ENCODE measurements at regions not wholly inside any gene's neighbourhood (a gene's known extent, or its start where the extent isn't known, plus 50 kb on each side); places are given as distances from the start of the nearest gene placed in this dataset.

GRCh38 chr13:62019858-62020257, 604.2 kb upstream of the PCDH20 start:
- ATAC-seq (ENCODE audit: poor library complexity): no peak
- no peak overlapping the region for H3K27ac Mint-ChIP-seq
- no peaks in the 10 kb centered on the region for H3K4me1 Mint-ChIP-seq (ENCODE audit: low read depth)
- no peak overlapping the region for H3K27ac ChIP-seq (ENCODE audit: low read depth in 1 of 2, low read length in 2 of 2)
- no peaks in the 10 kb centered on the region for H3K27me3 ChIP-seq (ENCODE audit: control insufficient read depth in 1 of 2, insufficient read depth in 2 of 2, low read length in 2 of 2)
- no peaks in the 10 kb centered on the region for H3K4me1 ChIP-seq (ENCODE audit: insufficient read depth, low read length)
- no peaks in the 10 kb centered on the region for H3K36me3 Mint-ChIP-seq (ENCODE audit: low read depth)
- no peak overlapping the region for H3K4me3 ChIP-seq (ENCODE audit: low read length)
- intact Hi-C loops (cut with DNase I, micrococcal nuclease): no loop called here
- H3K27me3 Mint-ChIP-seq: no peaks in the 10 kb centered on the region
- no peak overlapping the region for H3K4me3 Mint-ChIP-seq
- no peaks in the 10 kb centered on the region for H3K9me3 Mint-ChIP-seq
- H3K36me3 ChIP-seq (ENCODE audit: insufficient read depth, low read length): no peaks in the 10 kb centered on the region
- DNase-seq: no peak
- no peak for TF ChIP-seq CTCF (IDR thresholded peaks at IDR 0.05)
- POLR2A ChIA-PET: no interaction called here
- H3K9me3 ChIP-seq (ENCODE audit: control insufficient read depth in 1 of 2, insufficient read depth in 1 of 2, low read length in 2 of 2): no peaks in the 10 kb centered on the region
- CTCF ChIA-PET: no interaction called here

- no peak overlapping the region for H3K27ac ChIP-seq (ENCODE audit: low read depth in 1 of 2, low read length in 2 of 2)
- Mint-ChIP-seq H3K9me3 (peaks cover 2% of the 10 kb centered on the region), H3K4me1 (ENCODE audit: low read depth) (no peaks in the 10 kb centered on the region), H3K36me3 (ENCODE audit: low read depth) (no peaks in the 10 kb centered on the region), H3K27me3 (no peaks in the 10 kb centered on the region), H3K27ac (no peak overlapping the region), H3K4me3 (no peak overlapping the region)
- H3K4me1 ChIP-seq (ENCODE audit: insufficient read depth, low read length): no peaks in the 10 kb centered on the region
- H3K4me3 ChIP-seq (ENCODE audit: low read length): no peak overlapping the region
- no peaks in the 10 kb centered on the region for H3K9me3 ChIP-seq (ENCODE audit: control insufficient read depth in 1 of 2, insufficient read depth in 1 of 2, low read length in 2 of 2)
- POLR2A ChIA-PET: no interaction called here
- H3K27me3 ChIP-seq (ENCODE audit: control insufficient read depth in 1 of 2, insufficient read depth in 2 of 2, low read length in 2 of 2): no peaks in the 10 kb centered on the region
- H3K36me3 ChIP-seq (ENCODE audit: insufficient read depth, low read length): no peaks in the 10 kb centered on the region
- no peak for TF ChIP-seq CTCF (IDR thresholded peaks at IDR 0.05)
- CTCF ChIA-PET: no interaction called here
- DNase-seq: no peak
- no peak for ATAC-seq (ENCODE audit: poor library complexity)
- intact Hi-C loops (cut with DNase I, micrococcal nuclease): no loop called here
These were observed 598.6 kb upstream of the PCDH20 start for GRCh38 chr13:62014299-62014698.

GRCh38 chr13:62003452-62003851, 587.8 kb upstream of the PCDH20 start:
- POLR2A ChIA-PET: no interaction called here
- Mint-ChIP-seq H3K27ac (no peak overlapping the region), H3K9me3 (peaks cover 9% of the 10 kb centered on the region), H3K36me3 (ENCODE audit: low read depth) (no peaks in the 10 kb centered on the region), H3K4me1 (ENCODE audit: low read depth) (no peaks in the 10 kb centered on the region), H3K27me3 (no peaks in the 10 kb centered on the region), H3K4me3 (no peak overlapping the region)
- no peak overlapping the region for H3K27ac ChIP-seq (ENCODE audit: low read depth in 1 of 2, low read length in 2 of 2)
- no peak overlapping the region for H3K4me3 ChIP-seq (ENCODE audit: low read length)
- no peaks in the 10 kb centered on the region for H3K27me3 ChIP-seq (ENCODE audit: control insufficient read depth in 1 of 2, insufficient read depth in 2 of 2, low read length in 2 of 2)
- ATAC-seq (ENCODE audit: poor library complexity) (no peak), DNase-seq (no peak)
- no peaks in the 10 kb centered on the region for H3K4me1 ChIP-seq (ENCODE audit: insufficient read depth, low read length)
- no peaks in the 10 kb centered on the region for H3K36me3 ChIP-seq (ENCODE audit: insufficient read depth, low read length)
- H3K9me3 ChIP-seq (ENCODE audit: control insufficient read depth in 1 of 2, insufficient read depth in 1 of 2, low read length in 2 of 2): no peaks in the 10 kb centered on the region
- CTCF ChIA-PET: no interaction called here
- intact Hi-C loops (cut with DNase I, micrococcal nuclease): no loop called here
- TF ChIP-seq CTCF (IDR thresholded peaks at IDR 0.05): no peak
